G401 (cell line): ENCODE measurements at regions not wholly inside any gene's neighbourhood (a gene's known extent, or its start where the extent isn't known, plus 50 kb on each side); places are given as distances from the start of the nearest gene placed in this dataset.
A peak's percentile ranks its signal among the peaks of the same experiment; 100 is the strongest.
"Not testable (repeated sequence)": the region's sequence is repeated elsewhere in the genome, so short reads cannot be mapped to it uniquely, and the experiment has no call there.

Experiments used
- DNase-seq: peaks from one replicate; pipeline ENCODE4 v3.0.0-alpha.2; 2015; ENCODE audit warnings: low spot score
- in situ Hi-C: cut with HindIII; loops from 2 replicates; pipeline ENCODE4 v1.10.0; 2016; ENCODE audit warnings: low sequenced_read_pairs, mixed read lengths

DNA sequence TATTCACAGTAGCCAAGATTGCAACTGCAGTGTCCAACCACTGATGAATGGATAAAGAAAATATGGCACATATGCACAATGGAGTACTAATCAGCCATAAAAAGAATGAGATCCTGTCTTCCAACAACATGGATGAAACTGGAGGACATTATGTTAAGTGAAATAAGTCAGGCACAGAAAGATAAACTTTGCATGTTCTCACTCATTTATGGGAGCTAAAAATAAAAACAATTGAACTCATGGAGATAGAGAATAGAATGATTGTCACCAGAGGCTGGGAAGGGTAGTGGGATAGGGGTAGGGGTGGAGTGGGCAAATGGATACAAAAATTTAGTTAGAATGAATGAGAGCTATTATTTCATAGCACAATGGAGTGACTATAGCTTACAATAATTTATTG lies 305.5 kb upstream of the ETAA1 start:
- in situ Hi-C loops, result no loop called here
- no peak for DNase-seq

DNA sequence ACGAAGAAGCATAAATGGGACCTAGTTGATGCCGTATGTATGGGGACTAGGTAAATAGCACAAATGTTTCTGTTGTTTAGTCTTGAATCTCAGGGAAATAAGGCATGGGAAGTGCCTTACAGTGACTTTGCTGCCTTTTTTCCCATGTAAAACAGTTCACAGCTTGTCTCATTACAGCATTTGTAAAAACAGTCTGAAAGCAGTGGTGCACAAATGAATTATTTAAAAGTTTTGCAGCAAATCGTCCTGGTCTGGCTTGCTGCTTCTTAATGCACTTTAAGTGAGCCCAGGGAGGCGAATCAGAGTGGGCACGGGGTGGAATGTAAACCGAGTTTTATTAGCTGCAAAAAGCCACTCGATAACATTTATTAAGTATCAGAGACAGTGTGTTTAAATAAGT lies 302.0 kb upstream of the ETAA1 start:
- DNase-seq, result no peak
- in situ Hi-C loops, result no loop called here

DNA sequence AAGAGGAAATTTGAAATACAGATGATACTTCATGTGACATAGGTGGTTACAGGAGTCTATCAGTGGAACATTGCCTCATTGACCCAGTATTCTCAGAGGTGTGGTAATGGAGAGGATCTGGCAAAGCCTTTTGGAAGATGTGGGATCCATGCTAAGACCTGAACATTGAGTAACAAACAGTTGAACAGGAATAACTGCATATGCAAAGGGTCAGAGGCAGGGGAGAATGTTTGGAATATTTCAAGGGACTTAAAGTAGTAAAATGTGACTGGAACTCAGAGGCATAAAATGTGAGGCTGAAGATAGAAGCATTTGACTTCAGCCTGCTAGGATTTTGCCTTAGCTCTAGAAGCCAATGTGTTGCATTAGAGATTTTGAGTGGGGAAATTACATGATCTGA lies 300.2 kb upstream of the ETAA1 start:
- in situ Hi-C loops, result no loop called here
- DNase-seq, result no peak

DNA sequence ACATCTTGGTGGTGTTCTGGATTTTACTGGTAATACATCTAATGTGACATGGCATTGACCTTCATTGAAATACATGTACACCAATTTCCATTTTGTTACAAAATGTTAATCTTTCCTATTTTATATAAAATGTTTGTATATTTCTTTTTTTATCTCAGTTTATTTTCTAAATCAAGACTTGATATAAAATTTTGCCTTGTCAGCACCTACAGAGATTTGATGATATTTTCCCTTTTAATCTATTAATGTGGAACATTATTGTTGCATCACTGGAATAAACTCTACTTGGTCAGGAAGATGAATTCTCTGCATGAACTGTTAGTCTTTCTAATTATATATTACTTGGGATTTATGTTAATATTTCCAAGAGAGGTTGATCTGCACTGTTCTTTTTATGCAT lies 294.0 kb upstream of the ETAA1 start:
- in situ Hi-C loops, result no loop called here
- no peak for DNase-seq

DNA sequence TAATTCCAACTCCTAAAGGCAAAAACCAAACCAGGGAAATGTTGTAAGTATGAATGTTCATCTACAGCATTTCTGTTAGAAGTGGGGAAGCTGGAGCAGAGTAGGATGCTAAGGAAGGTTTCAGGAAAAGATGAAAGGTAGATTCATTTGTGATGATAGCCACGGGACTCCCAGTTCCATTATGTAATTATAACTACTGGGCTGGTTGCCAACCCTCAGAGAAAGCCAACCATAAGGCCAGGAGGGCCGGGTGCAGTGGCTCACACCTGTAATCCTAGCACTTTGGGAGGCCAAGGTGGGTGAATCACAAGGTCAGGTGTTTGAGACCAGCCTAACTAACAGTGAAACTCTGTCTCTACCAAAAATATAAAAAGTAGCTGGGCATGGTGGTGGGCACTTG lies 288.9 kb upstream of the ETAA1 start:
- peak; percentile 52 for DNase-seq
- in situ Hi-C loops, result no loop called here

DNA sequence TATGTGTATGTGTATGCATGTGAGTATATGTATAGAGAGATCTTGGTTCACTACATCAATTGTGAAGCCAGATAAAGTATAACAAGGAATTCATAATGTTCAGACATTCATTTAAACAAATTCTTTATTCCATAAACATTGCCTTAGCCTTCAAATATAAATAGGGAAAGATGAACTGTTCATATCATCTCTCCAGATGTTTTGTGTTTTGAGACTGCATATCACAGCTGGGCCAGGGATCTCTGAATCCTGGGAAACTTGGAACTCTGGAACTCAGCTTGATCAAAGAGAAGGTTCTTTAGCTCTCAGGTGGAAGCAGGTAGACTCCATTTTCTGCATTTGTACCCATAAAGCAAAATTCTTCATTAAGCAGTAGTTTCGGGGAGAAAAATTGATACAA lies 272.6 kb upstream of the ETAA1 start:
- DNase-seq, result no peak
- in situ Hi-C loops, result no loop called here

DNA sequence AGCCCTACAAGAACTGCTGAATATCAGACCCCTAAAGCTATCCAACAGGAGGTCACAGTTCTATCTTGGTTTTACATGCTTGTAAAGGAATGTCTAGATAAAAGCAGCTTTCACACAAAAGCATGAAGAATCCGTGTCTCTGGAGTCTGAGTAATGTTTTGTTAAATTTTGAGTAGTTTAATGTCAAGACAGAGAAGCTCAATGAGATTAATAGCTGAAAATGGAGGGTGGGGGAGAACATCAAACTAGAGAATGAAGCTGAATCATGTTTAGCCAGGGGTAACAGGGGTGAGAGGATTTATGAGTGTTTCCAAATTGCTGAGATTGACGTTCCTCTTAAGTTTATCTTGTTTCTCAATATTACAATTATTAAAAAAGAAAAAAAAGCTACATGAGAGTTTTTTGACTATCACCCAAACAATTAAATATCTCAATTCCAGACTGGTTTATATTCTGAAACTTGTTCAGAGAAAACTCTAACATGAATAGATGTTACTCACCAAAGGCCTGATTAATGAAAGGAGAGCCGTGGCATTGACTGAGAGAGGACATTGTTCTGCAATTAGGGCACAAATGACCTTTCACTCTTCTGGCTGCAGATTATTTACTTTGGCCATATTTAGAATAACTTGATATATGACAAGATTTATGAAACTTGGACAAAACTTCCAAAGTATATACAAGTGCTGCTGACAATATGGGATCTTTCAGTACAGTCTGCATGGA lies 266.4 kb upstream of the ETAA1 start:
- DNase-seq, result no peak
- in situ Hi-C loops, result no loop called here

DNA sequence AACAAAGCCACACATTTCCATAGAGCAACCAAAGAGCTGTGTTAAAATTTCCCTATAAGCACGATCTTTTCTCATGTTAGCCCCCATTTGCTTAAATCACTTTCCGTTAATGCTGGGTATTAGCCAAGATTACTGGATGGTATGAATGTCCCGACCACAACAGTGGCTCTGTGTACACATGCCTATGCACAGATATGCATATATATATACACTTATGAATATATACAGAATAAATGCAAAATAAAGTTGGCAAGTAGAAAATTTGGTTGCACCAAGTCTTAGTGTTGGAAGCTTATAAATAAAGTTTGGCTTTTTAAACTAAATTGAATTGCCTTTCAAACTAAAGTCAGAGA lies 265.9 kb upstream of the ETAA1 start:
- no peak for DNase-seq
- in situ Hi-C loops, result no loop called here

DNA sequence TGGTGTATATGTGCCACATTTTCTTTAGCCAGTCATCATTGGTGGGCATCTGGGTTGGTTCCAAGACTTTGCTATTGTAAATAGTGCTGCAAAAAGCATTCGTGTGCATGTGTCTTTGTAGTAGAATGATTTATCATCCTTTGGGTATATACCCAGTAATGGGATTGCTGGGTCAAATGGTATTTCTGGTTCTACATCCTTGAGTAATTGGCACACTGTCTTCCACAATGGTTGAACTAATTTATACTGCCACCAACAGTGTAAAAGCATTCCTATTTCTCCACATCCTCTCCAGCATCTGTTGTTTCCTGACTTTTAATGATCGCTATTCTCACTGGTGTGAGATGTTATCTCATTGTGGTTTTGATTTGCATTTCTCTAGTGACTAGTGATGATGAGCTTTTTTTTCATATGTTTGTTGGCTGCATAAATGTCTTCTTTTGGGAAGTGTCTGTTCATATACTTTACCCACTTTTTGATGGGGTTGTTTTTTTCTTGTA lies 264.6 kb upstream of the ETAA1 start:
- in situ Hi-C loops, DNase-seq: not testable (repeated sequence)

DNA sequence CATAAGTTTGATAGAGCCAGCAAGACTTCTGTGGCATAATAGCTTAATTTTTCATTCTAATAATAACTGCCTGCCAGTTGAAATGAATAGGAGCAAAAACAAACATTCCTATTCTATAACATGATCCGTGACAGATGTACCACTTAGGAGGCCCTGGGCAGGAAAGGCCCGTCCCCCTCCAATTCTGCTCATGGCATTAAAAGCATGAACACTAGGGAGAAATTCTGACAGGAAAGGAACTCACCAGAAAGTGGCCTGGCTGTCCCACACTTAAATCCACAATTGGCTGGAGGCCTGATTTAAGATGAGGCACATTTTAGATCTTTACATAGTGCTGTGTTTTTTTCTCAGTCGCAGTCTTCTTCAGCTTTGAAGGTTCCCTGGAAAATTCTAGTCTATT lies 261.9 kb upstream of the ETAA1 start:
- in situ Hi-C loops, result no loop called here
- DNase-seq, result no peak

DNA sequence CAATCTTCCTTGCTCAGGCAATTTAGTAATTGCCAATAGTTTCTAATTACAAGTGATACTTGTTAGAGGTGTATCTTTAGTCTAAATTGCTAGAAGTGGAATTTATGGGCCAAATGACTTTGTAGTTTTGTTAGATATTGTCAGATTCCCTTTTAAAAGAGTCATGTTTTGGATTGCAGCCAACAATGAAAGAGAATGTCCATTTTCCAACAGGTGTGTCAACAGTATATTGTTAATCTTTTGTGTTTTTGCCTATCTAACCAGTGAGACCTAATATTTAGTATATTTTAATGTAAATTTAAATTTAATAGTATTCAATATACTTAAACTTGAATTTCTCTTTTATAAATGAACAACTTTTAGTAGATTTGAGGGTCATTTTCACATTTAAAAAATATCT lies 259.4 kb upstream of the ETAA1 start:
- no peak for DNase-seq
- in situ Hi-C loops, result no loop called here

DNA sequence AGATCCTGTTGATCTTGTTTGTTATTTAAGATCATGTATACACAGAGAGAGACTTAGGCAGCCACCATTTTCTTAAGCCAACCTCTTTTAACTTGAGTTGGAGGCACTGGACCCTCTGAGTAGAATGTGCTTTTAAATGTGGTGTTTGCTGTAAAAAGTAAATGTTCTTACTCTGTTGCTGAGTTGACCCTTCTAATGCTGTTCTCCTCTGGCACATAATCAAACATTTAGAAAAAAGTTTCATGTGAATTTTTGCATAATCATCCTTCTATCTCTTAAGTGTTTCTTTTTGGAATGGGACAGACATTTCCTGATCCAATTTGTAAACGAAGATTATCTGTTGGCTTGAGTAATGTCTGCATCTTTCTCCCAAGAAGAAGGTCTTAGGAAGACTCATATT lies 255.1 kb upstream of the ETAA1 start:
- in situ Hi-C loops, result no loop called here
- DNase-seq, result no peak

DNA sequence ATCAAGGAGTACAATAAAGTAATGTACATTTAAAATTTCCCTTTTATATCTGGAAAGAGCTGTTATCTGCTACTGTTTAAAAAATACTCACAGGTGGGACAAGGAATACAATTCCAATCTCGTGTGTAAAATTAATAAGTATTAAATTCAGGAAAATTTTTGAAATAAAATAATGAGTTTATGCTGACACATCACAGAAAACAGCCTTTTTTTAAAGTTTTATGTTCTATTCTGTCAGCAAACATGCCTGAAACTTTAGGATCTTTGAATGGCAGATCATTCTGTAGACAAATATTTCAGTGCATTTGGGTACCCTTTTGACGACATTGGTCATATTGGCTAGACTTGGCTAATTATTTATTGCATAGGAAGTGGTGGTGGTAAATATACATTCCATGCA lies 254.4 kb upstream of the ETAA1 start:
- no peak for DNase-seq
- in situ Hi-C loops, result no loop called here

DNA sequence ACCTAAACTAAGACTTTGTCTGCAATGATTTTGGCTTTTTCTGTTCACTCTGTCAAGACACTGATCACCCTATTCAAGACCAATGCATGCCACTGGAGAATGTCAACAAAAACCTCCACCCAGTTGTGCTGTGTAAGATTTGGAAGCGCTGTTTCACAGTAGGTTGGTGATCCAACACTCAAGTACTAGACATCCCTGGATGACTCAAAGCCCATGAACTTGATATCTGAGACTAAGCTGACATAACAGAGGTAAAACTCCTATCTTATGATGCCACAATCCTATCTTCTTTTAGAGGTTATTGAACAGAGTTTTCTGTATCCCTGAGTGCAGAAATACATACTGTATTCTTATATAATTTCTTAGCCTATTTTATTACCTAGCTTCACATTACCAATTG lies 251.3 kb upstream of the ETAA1 start:
- in situ Hi-C loops, result no loop called here
- no peak for DNase-seq

DNA sequence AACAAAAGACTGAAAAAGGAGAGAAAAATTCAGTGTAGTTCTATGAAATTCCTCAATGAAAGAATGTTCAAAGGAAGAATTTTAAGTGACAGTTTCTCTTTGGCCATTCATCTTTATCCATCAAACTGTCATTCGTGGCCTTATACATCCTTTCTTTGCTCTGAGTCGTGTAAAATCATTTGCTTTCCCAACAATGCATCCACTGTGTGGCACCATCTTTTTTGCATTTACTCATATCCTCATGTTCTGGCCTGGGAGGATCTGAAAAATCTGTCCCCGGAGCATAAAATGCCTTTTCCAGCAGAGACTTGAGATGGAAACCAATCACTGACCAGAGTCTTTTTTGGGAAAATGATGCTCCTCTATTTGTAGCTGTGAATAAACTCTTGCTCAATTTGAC lies 240.3 kb upstream of the ETAA1 start:
- in situ Hi-C loops, result no loop called here
- no peak for DNase-seq

DNA sequence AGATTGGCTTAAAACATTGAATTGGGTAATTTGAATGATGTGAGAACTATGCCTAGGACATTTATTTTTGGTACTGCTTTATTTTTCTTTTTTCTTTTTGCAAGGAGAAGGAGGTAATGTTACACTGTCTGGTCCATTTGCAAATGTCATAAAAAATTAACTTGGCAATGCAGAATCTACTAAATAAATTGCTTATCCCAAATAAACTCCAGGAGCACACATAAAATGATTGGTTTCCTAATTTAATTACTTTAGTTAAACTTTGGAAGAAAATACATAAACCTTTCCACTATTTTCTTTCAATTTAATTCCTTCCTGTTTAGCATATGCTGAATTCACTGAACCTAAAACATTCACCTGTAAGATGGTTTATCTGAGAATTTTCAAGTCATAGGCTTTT lies 238.4 kb upstream of the ETAA1 start:
- no peak for DNase-seq
- in situ Hi-C loops, result no loop called here

DNA sequence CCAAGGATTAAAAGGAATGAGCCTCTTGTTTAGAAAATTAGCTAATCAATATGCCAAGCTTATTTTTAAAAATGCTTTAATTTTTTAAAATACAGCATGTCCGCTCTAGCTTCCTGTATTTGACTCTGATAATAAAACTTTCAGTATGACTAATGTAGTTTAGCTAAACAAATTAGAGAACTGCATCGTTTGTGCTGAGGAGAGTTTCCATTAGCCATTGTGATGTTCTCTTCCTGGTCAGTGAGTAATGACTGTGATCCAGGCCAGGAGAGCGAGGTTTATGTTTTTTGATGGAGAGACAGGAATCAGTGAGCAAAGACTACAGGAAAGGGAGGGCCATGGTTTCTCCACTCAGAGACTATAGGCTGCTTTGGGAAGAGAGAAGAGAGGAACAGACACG lies 237.2 kb upstream of the ETAA1 start:
- no peak for DNase-seq
- in situ Hi-C loops, result no loop called here

DNA sequence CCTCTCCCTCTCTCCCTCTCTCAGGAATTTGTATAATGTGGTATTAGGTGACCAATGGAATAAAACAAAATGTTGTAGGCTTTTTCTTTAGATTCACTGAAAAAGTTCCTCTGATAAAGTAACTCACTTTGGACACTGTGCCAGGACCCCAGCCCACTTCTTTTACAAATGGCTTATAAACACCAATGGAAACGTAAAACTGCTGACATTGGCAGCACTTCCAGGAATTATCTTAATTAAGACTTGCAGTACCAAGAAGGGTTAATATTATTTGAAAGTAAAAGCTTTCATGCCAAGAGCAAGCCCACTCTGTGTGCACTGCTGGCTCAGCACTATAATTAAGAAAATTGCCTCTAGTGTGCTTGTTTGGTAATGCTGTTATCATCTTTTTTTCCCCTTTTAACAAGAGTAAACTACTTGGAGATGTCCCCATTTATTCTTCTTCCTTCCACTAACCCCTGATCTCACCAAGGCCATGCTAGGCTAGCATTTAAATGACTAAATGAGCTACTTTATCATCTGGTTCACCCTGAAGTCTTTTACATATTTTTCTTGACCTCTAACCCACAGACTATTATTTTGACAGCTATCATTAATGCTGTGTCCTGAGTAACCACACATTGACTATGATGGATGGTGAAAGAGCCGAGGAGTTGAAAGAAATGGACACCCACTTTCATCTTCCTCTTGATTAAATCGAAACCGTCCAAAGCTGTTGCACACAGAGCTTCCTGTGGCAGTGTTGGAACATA lies 232.2 kb upstream of the ETAA1 start:
- DNase-seq, result no peak
- in situ Hi-C loops, result no loop called here

DNA sequence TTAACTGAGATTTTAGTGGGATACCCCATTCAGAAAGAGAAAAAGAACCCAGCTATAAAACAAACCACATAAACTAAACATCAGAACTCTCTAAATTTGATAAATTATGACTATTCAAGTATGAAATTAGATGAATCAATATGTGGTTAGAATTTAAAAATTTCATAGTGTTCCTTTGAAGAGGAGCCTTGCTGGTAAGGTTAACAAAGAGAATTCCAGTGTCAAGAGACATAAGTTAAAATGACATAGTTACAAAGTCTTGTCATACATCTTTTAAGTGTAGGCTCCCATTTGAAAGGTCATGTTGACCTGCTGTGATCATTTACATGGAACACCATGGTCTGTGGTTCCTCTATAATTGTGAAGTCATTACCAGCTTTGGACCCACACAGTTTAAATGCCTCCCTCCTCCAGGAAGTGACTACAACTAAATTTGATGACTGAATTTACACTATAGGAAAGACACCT lies 231.6 kb upstream of the ETAA1 start:
- in situ Hi-C loops, result no loop called here
- DNase-seq, result no peak

DNA sequence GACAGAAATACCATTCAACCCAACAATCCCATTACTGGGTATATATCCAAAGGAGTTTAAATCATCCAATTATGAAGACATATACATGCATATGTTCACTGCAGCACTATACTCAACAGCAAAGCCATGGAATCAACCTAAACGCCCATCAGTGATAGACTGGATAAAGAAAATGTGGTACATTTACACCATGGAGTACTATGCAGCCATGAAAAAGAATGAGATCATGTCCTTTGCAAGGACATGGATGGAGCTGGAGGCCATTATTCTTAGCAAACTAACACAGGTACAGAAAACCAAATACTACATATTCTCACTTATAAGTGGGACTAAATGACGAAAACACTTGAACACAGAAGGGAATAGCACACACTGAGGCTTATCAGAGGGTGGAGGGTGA lies 230.6 kb upstream of the ETAA1 start:
- in situ Hi-C loops, DNase-seq: not testable (repeated sequence)
